OCI-LY1 (cell line): ENCODE measurements at regions not wholly inside any gene's neighbourhood (a gene's known extent, or its start where the extent isn't known, plus 50 kb on each side); places are given as distances from the start of the nearest gene placed in this dataset.

Experiments used
- H2AFZ ChIP-seq: fragments of 200-600 bp; sonication (generic), shearing (Covaris generic); 2 replicates; pipeline ENCODE4 v1.6.0; 2014; ENCODE audit warnings: antibody characterized with exemption, mild to moderate bottlenecking, low read length
- H3F3A ChIP-seq: fragments of 200-600 bp; sonication (generic), shearing (Covaris generic); 2 replicates; pipeline ENCODE4 v1.6.0; 2014; ENCODE audit warnings: mild to moderate bottlenecking, antibody characterized with exemption, low read length, moderate library complexity; ENCODE audit not compliant: insufficient read depth
- H3K27ac ChIP-seq: fragments of 200-600 bp; sonication (generic); 2 replicates; pipeline ENCODE4 v1.5.1; 2014; ENCODE audit warnings: low read length, mixed run types, mild to moderate bottlenecking, low read depth; ENCODE audit not compliant: poor library complexity, severe bottlenecking
- H3K27me3 ChIP-seq: fragments of 200-600 bp; sonication (generic); 2 replicates; pipeline ENCODE4 v1.6.0; 2014; ENCODE audit warnings: antibody characterized with exemption, mild to moderate bottlenecking, low read length, moderate library complexity; ENCODE audit not compliant: insufficient read depth
- H3K36me3 ChIP-seq: fragments of 200-600 bp; sonication (generic); 2 replicates; pipeline ENCODE4 v1.6.1; 2014; ENCODE audit warnings: mild to moderate bottlenecking, antibody characterized with exemption, low read length, moderate library complexity, mixed read lengths; ENCODE audit not compliant: insufficient read depth
- H3K4me1 ChIP-seq: fragments of 200-600 bp; sonication (generic); 2 replicates; pipeline ENCODE4 v1.5.1; 2014; ENCODE audit warnings: mild to moderate bottlenecking, low read length, moderate library complexity; ENCODE audit not compliant: insufficient read depth, severe bottlenecking
- H3K4me2 ChIP-seq: fragments of 200-600 bp; sonication (generic), shearing (Covaris generic); 2 replicates; pipeline ENCODE4 v1.6.1; 2014; ENCODE audit warnings: low read length
- H3K4me3 ChIP-seq: fragments of 200-600 bp; sonication (generic); 2 replicates; pipeline ENCODE4 v1.5.1; 2014; ENCODE audit warnings: low read length, low read depth, mild to moderate bottlenecking, mixed read lengths; ENCODE audit not compliant: poor library complexity, severe bottlenecking
- H3K79me2 ChIP-seq: fragments of 200-600 bp; shearing (Covaris generic); 2 replicates; pipeline ENCODE4 v1.6.1; 2016; ENCODE audit warnings: mixed run types, low read length, mixed read lengths; ENCODE audit not compliant: insufficient read depth
- H3K9ac ChIP-seq: fragments of 200-600 bp; sonication (generic), shearing (Covaris generic); 2 replicates; pipeline ENCODE4 v1.6.1; 2014; ENCODE audit warnings: mild to moderate bottlenecking, low read length, mixed read lengths
- H3K9me2 ChIP-seq: fragments of 200-600 bp; sonication (generic), shearing (Covaris generic); 2 replicates; pipeline ENCODE4 v1.6.1; 2014; ENCODE audit warnings: low read depth, mild to moderate bottlenecking, low read length, mixed read lengths
- H3K9me3 ChIP-seq: fragments of 200-600 bp; shearing (Covaris generic); 2 replicates; pipeline ENCODE4 v1.6.1; 2014; ENCODE audit warnings: low read length, mixed read lengths
- H4K20me1 ChIP-seq: fragments of 200-600 bp; sonication (generic), shearing (Covaris generic); 2 replicates; pipeline ENCODE4 v1.6.0; 2016; ENCODE audit warnings: mild to moderate bottlenecking, low read length; ENCODE audit not compliant: insufficient read depth
- CTCF ChIP-seq: fragments of 200-600 bp; sonication (generic), shearing (Covaris generic); IDR thresholded peaks from 2 replicates; pipeline ENCODE4 v1.5.1; 2017; ENCODE audit warnings: mild to moderate bottlenecking, antibody characterized with exemption, low read length, moderate library complexity, mixed read lengths
- EZH2 ChIP-seq: fragments of 200-600 bp; sonication (generic), shearing (Covaris generic); IDR thresholded peaks from 2 replicates; pipeline ENCODE4 v1.8.0; 2017; ENCODE audit warnings: borderline replicate concordance, mixed run types, mild to moderate bottlenecking, antibody characterized with exemption, low read length, moderate library complexity, mixed read lengths

- Histone ChIP-seq H3K4me2 (no peak overlapping the region), H3K9me3 (no peaks in the 10 kb centered on the region), H3K27me3 (no peaks in the 10 kb centered on the region; the same call in 1 of the 2 replicates), H3K4me1 (no peaks in the 10 kb centered on the region), H3K36me3 (no peaks in the 10 kb centered on the region), H3K27ac (no peak overlapping the region), H2AFZ (no peak overlapping the region), H3F3A (no peaks in the 10 kb centered on the region), H3K79me2 (no peaks in the 10 kb centered on the region), H3K4me3 (no peak overlapping the region), H4K20me1 (no peaks in the 10 kb centered on the region), H3K9ac (no peak overlapping the region), H3K9me2 (no peaks in the 10 kb centered on the region)
- TF ChIP-seq CTCF (no peak), EZH2 (no peak)
These were observed 199.8 kb upstream of the NAV3 start for GRCh38 chr12:77630790-77631445.

GRCh38 chr12:77630344-77630743 lies 200.3 kb upstream of the NAV3 start:
- Histone ChIP-seq H2AFZ (no peak overlapping the region), H4K20me1 (no peaks in the 10 kb centered on the region), H3K79me2 (no peaks in the 10 kb centered on the region), H3K4me3 (no peak overlapping the region), H3K9me2 (no peaks in the 10 kb centered on the region), H3K4me2 (no peak overlapping the region), H3K36me3 (no peaks in the 10 kb centered on the region), H3K27me3 (no peaks in the 10 kb centered on the region), H3F3A (no peaks in the 10 kb centered on the region), H3K9me3 (no peaks in the 10 kb centered on the region), H3K4me1 (no peaks in the 10 kb centered on the region), H3K27ac (no peak overlapping the region), H3K9ac (no peak overlapping the region)
- no peak for TF ChIP-seq EZH2
- TF ChIP-seq CTCF = no peak

- Histone ChIP-seq H3K9ac (no peak overlapping the region), H3K27ac (no peak overlapping the region), H3K9me3 (no peaks in the 10 kb centered on the region), H3K27me3 (no peaks in the 10 kb centered on the region), H3F3A (no peaks in the 10 kb centered on the region), H3K4me3 (no peak overlapping the region), H4K20me1 (no peaks in the 10 kb centered on the region), H3K4me2 (no peak overlapping the region), H3K79me2 (no peaks in the 10 kb centered on the region), H3K36me3 (no peaks in the 10 kb centered on the region), H2AFZ (no peak overlapping the region), H3K4me1 (no peaks in the 10 kb centered on the region), H3K9me2 (no peaks in the 10 kb centered on the region)
- TF ChIP-seq EZH2 (no peak), CTCF (no peak)
These were observed 201.6 kb upstream of the NAV3 start for GRCh38 chr12:77629141-77629540.
